HepG2 (cell line): ENCODE measurements at regions not wholly inside any gene's neighbourhood (a gene's known extent, or its start where the extent isn't known, plus 50 kb on each side); places are given as distances from the start of the nearest gene placed in this dataset.

Source experiments
- CHD4 ChIP-seq: fragments of 200-600 bp; sonication (generic); IDR thresholded peaks from 2 replicates; pipeline ENCODE4 v1.7.0; 2017; ENCODE audit warnings: mild to moderate bottlenecking, low read length, borderline replicate concordance
- POLR2G ChIP-seq: fragments of 200-400 bp; formaldehyde crosslinking; IDR thresholded peaks from 2 replicates; pipeline ENCODE4 v1.6.1; 2018; ENCODE audit warnings: mild to moderate bottlenecking, low read depth, low read length, moderate library complexity
- PRMT3 ChIP-seq: sonication (generic); formaldehyde crosslinking; IDR thresholded peaks from 2 replicates; pipeline ENCODE4 v1.8.1; 2022; ENCODE audit warnings: low read depth, mild to moderate bottlenecking, moderate library complexity, missing genetic modification reagents, borderline replicate concordance
- RARA ChIP-seq: IDR thresholded peaks from 2 replicates; pipeline ENCODE4 v1.6.1; 2016; ENCODE audit warnings: missing genetic modification reagents, missing compliant biosample characterization
- SP5 ChIP-seq: IDR thresholded peaks from 2 replicates; pipeline ENCODE4 v1.6.1; 2016; ENCODE audit warnings: low read depth, borderline replicate concordance
- SPEN ChIP-seq: sonication (generic); formaldehyde crosslinking; IDR thresholded peaks from 2 replicates; pipeline ENCODE4 v1.5.1; 2020; ENCODE audit warnings: low read depth, mild to moderate bottlenecking, missing genetic modification reagents
- YEATS4 ChIP-seq: sonication (generic); formaldehyde crosslinking; IDR thresholded peaks from 2 replicates; pipeline ENCODE4 v1.4.0; 2020; ENCODE audit warnings: missing genetic modification reagents, borderline replicate concordance
- ZFX ChIP-seq: sonication (generic); formaldehyde crosslinking; IDR thresholded peaks from 2 replicates; pipeline ENCODE4 v1.4.0; 2020; ENCODE audit warnings: mild to moderate bottlenecking, low read depth, missing genetic modification reagents, moderate library complexity
- ZNF142 ChIP-seq: sonication (generic); formaldehyde crosslinking; IDR thresholded peaks from 2 replicates; pipeline ENCODE4 v1.4.0; 2020; ENCODE audit warnings: missing genetic modification reagents
- ZNF407 ChIP-seq: sonication (generic); formaldehyde crosslinking; IDR thresholded peaks from one replicate; pipeline ENCODE4 v1.5.1; 2020; ENCODE audit warnings: mild to moderate bottlenecking, missing genetic modification reagents; ENCODE audit errors: not compliant biosample characterization
- ZNF589 ChIP-seq: sonication (generic); formaldehyde crosslinking; conservative IDR thresholded peaks from 2 replicates; pipeline ENCODE4 v1.8.0; 2022; ENCODE audit warnings: mild to moderate bottlenecking, moderate library complexity, missing genetic modification reagents

GRCh38 chr13:51524312-51524711 is 60.0 kb upstream of the WDFY2 start (continued):
- TF ChIP-seq ZNF407 (no peak), PRMT3 (no peak), ZFX (no peak), SP5 (CRISPR knock-in tag) (0 out of 2 replicates have a peak, but pooled peaks have one; percentile 9), POLR2G (no peak), RARA (CRISPR knock-in tag) (peak; percentile 76), ZNF589 (CRISPR knock-in tag) (no peak), YEATS4 (peak; percentile 64; the same call in 1 of the 2 replicates), SPEN (no peak), ZNF142 (CRISPR knock-in tag) (no peak), CHD4 (no peak)
